PFSK-1 (cell line): ENCODE measurements at regions not wholly inside any gene's neighbourhood (a gene's known extent, or its start where the extent isn't known, plus 50 kb on each side); places are given as distances from the start of the nearest gene placed in this dataset.

Experiments used
- POLR2AphosphoS5 ChIP-seq: IDR thresholded peaks from 2 replicates; pipeline ENCODE4 v1.6.1; 2012; ENCODE audit warnings: low read depth, mild to moderate bottlenecking, control low read depth, low read length, moderate library complexity
- REST ChIP-seq, 2 experiments: IDR thresholded peaks; 2 replicates each; pipeline versions ENCODE4 v1.6.1 to v1.8.0; 2011 to 2012; ENCODE audit warnings: low read depth in 2 of 2, low read length in 2 of 2, control low read depth in 1 of 2, inconsistent platforms in 1 of 2, mild to moderate bottlenecking in 1 of 2, moderate library complexity in 1 of 2; ENCODE audit not compliant: insufficient read depth in 1 of 2
- SIN3A ChIP-seq: IDR thresholded peaks from 2 replicates; pipeline ENCODE4 v1.6.1; 2012; ENCODE audit warnings: mild to moderate bottlenecking, low read length, moderate library complexity, borderline replicate concordance; ENCODE audit not compliant: insufficient read depth
- TAF1 ChIP-seq: IDR thresholded peaks from 2 replicates; pipeline ENCODE4 v1.6.1; 2012; ENCODE audit warnings: low read length, control low read depth, borderline replicate concordance; ENCODE audit not compliant: insufficient read depth

GRCh38 chr3:148453781-148454191 is 243.9 kb upstream of the AGTR1 start:
- no peak for TF ChIP-seq SIN3A
- TF ChIP-seq POLR2AphosphoS5, result no peak
- TF ChIP-seq REST (IDR thresholded peaks at IDR 0.05; ENCODE audit: insufficient read depth in 1 of 2, low read depth in 2 of 2, low read length in 2 of 2), result no peak
- TF ChIP-seq TAF1, result no peak
